Cardiac septum (tissue), 1 donor: ENCODE measurements at regions not wholly inside any gene's neighbourhood (a gene's known extent, or its start where the extent isn't known, plus 50 kb on each side); places are given as distances from the start of the nearest gene placed in this dataset.
"Not testable (repeated sequence)": the region's sequence is repeated elsewhere in the genome, so short reads cannot be mapped to it uniquely, and the experiment has no call there.

Experiments
- DNase-seq: peaks from one replicate; pipeline ENCODE4 v3.0.0-alpha.2; 2020; ENCODE audit warnings: low spot score
- intact Hi-C: fragments of 100-400 bp; cut with DNase I; formaldehyde crosslinking; loops from one replicate; pipeline ENCODE4 v1.14.0; 2022
- donor health status: DM: no; HTN: no; CAD: no.

GRCh38 chr3:153752405-153753027, 368.7 kb upstream of the ARHGEF26 start:
- intact Hi-C loops, result no loop called here

GRCh38 chr3:153753035-153753434, 368.2 kb upstream of the ARHGEF26 start:
- intact Hi-C loops, result no loop called here
- DNase-seq, result no peak

More at GRCh38 chr3:153752405-153753027, 368.7 kb upstream of the ARHGEF26 start:
- no peak for DNase-seq

GRCh38 chr3:153756816-153757215, 364.4 kb upstream of the ARHGEF26 start:
- no peak for DNase-seq
- intact Hi-C loops, result no loop called here

- DNase-seq, result no peak
- intact Hi-C loops, result no loop called here
These were observed 363.4 kb upstream of the ARHGEF26 start for GRCh38 chr3:153757839-153758238.

- intact Hi-C loops, result no loop called here
- DNase-seq, result no peak
These were observed 360.2 kb upstream of the ARHGEF26 start for GRCh38 chr3:153760948-153761347.

GRCh38 chr3:153762411-153763235, 358.6 kb upstream of the ARHGEF26 start:
- intact Hi-C loops, result no loop called here
- no peak for DNase-seq

- intact Hi-C loops, result loop anchor here (5.0 kb wide), 3 partner anchors 481 to 741 kb away; no protein-coding TSS in a partner anchor
- no peak for DNase-seq
These were observed 353.3 kb upstream of the ARHGEF26 start for GRCh38 chr3:153767601-153768560.

- intact Hi-C loops, result loop anchor here (5.0 kb wide), 3 partner anchors 482 to 742 kb away; no protein-coding TSS in a partner anchor
- no peak for DNase-seq
These were observed 352.4 kb upstream of the ARHGEF26 start for GRCh38 chr3:153768561-153769469.

- intact Hi-C loops, result no loop called here
- DNase-seq, result no peak
These were observed 338.1 kb upstream of the ARHGEF26 start for GRCh38 chr3:153783106-153783505.

- DNase-seq, result no peak
- intact Hi-C loops, result no loop called here
These were observed 337.3 kb upstream of the ARHGEF26 start for GRCh38 chr3:153783741-153784480.

GRCh38 chr3:153785901-153786300, 335.3 kb upstream of the ARHGEF26 start:
- DNase-seq, result no peak
- intact Hi-C loops, result no loop called here

- intact Hi-C loops, result no loop called here
- DNase-seq, result no peak
These were observed 331.8 kb upstream of the ARHGEF26 start for GRCh38 chr3:153789380-153789779.

GRCh38 chr3:153797056-153797455, 324.1 kb upstream of the ARHGEF26 start:
- DNase-seq, intact Hi-C loops: not testable (repeated sequence)

GRCh38 chr3:153809097-153809496, 312.1 kb upstream of the ARHGEF26 start:
- intact Hi-C loops, result no loop called here
- no peak for DNase-seq

- no peak for DNase-seq
- intact Hi-C loops, result no loop called here
These were observed 302.9 kb upstream of the ARHGEF26 start for GRCh38 chr3:153818338-153818737.

- no peak for DNase-seq
- intact Hi-C loops, result no loop called here
These were observed 301.2 kb upstream of the ARHGEF26 start for GRCh38 chr3:153820035-153820434.

- DNase-seq, intact Hi-C loops: not testable (repeated sequence)
These were observed 292.8 kb upstream of the ARHGEF26 start for GRCh38 chr3:153828346-153828745.

- intact Hi-C loops, result no loop called here
These were observed 291.5 kb upstream of the ARHGEF26 start for GRCh38 chr3:153829606-153830170.

More at GRCh38 chr3:153829606-153830170, 291.5 kb upstream of the ARHGEF26 start:
- no peak for DNase-seq
